ENCODE measurements at regions not wholly inside any gene's neighbourhood (a gene's known extent, or its start where the extent isn't known, plus 50 kb on each side); places are given as distances from the start of the nearest gene placed in this dataset.

DNA sequence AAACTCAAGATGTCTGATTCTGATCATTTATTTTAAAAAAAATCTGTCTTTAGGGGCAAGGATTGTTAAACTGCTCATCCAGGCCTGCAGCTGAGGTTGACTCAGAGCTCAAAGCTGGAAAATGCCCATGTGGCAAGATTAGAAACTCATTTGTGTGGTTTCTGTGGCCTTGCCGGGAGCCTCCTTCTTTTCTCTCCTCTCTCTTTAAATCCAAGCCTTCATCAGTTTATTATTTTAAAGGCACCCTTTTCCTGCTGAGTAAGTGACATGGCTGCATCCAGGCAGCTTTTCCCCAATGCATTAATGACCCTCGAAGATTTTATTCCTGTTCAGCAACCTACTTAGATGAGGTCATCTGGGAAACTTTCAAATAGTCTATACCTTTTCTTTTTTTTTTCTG, 221.3 kb upstream of the CDIN1 start:
- TF ChIP-seq, protein P1, sequence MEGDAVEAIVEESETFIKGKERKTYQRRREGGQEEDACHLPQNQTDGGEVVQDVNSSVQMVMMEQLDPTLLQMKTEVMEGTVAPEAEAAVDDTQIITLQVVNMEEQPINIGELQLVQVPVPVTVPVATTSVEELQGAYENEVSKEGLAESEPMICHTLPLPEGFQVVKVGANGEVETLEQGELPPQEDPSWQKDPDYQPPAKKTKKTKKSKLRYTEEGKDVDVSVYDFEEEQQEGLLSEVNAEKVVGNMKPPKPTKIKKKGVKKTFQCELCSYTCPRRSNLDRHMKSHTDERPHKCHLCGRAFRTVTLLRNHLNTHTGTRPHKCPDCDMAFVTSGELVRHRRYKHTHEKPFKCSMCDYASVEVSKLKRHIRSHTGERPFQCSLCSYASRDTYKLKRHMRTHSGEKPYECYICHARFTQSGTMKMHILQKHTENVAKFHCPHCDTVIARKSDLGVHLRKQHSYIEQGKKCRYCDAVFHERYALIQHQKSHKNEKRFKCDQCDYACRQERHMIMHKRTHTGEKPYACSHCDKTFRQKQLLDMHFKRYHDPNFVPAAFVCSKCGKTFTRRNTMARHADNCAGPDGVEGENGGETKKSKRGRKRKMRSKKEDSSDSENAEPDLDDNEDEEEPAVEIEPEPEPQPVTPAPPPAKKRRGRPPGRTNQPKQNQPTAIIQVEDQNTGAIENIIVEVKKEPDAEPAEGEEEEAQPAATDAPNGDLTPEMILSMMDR (conservative IDR thresholded peaks at IDR 0.05 in 1 of 2, IDR thresholded peaks at IDR 0.05 in 1 of 2; ENCODE audit: low read depth in 1 of 2, low read length in 2 of 2): no peak
- no peak for TF ChIP-seq EZH2 (IDR thresholded peaks at IDR 0.05; ENCODE audit: low read length, missing control alignments)
